Sigmoid colon (tissue), 4 donors: ENCODE measurements at regions not wholly inside any gene's neighbourhood (a gene's known extent, or its start where the extent isn't known, plus 50 kb on each side); places are given as distances from the start of the nearest gene placed in this dataset.

Experiments
- POLR2AphosphoS5 ChIP-seq, 4 donors: sonication (generic); formaldehyde crosslinking; IDR thresholded peaks; one replicate each; pipeline ENCODE4 v1.6.1; 2017; ENCODE audit warnings: antibody characterized with exemption in 4 of 4
- TF ChIP-seq, protein P1 (sequence below), 4 experiments: fragments of 450-650 bp in 3 of 4; fragments of 200-600 bp in 1 of 4; IDR thresholded peaks; one replicate each; pipeline ENCODE4 v1.5.1; 2016 to 2019; ENCODE audit warnings: antibody characterized with exemption in 4 of 4, mild to moderate bottlenecking in 3 of 4, moderate library complexity in 2 of 4

DNA sequence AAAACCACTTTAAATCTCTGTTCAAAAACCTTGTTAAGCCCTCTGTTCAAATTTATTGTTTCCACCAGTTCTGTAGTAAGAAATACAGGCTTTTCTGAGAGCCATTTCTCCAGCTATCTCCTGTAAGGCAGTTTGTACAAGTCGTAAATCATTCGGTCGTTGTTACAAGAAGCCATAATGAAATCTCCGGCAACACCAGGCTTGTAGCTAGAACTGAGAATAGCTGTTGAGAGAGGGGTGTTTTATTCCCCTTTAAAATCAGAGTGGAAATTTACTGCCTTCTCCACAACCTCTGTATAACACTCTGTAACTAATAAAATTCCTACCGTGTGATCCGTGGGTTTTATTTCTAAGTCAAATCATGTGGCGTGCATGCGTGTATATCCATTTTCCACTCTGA, 335.8 kb upstream of the KAZN start:
- TF ChIP-seq, protein P1, sequence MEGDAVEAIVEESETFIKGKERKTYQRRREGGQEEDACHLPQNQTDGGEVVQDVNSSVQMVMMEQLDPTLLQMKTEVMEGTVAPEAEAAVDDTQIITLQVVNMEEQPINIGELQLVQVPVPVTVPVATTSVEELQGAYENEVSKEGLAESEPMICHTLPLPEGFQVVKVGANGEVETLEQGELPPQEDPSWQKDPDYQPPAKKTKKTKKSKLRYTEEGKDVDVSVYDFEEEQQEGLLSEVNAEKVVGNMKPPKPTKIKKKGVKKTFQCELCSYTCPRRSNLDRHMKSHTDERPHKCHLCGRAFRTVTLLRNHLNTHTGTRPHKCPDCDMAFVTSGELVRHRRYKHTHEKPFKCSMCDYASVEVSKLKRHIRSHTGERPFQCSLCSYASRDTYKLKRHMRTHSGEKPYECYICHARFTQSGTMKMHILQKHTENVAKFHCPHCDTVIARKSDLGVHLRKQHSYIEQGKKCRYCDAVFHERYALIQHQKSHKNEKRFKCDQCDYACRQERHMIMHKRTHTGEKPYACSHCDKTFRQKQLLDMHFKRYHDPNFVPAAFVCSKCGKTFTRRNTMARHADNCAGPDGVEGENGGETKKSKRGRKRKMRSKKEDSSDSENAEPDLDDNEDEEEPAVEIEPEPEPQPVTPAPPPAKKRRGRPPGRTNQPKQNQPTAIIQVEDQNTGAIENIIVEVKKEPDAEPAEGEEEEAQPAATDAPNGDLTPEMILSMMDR (IDR thresholded peaks at IDR 0.05), result no peak
- TF ChIP-seq POLR2AphosphoS5 (IDR thresholded peaks at IDR 0.05), result no peak
